H1 (cell line): ENCODE measurements at regions not wholly inside any gene's neighbourhood (a gene's known extent, or its start where the extent isn't known, plus 50 kb on each side); places are given as distances from the start of the nearest gene placed in this dataset.

Experiments
- CTCF ChIA-PET: fragments of 300-600 bp; sonication (Branson Sonifier 250); formaldehyde crosslinking; loops from one replicate; lab custom pipeline; 2021; ENCODE audit not compliant: partially characterized antibody; lab: Charles Lee
- POLR2A ChIA-PET: fragments of 300-600 bp; sonication (Branson Sonifier 250); formaldehyde crosslinking; loops from one replicate; lab custom pipeline; 2021; ENCODE audit warnings: inconsistent platforms; ENCODE audit not compliant: partially characterized antibody; lab: Charles Lee
- DNase-seq, 2 experiments: peaks; one replicate each; pipeline versions ENCODE4 v3.0.0 to v3.0.0-alpha.2; 2010 to 2022; ENCODE audit warnings: low spot score in 2 of 2, low read depth in 1 of 2, mixed read lengths in 1 of 2
- FAIRE-seq: peaks from 2 replicates; lab custom pipeline; 2011; peaks lifted over from hg19 to GRCh38; lab: Jason Lieb, UNC
- H2AFZ ChIP-seq: 2 replicates; pipeline ENCODE4 v1.8.1; 2012; ENCODE audit warnings: low read length, inconsistent platforms
- H2AK5ac ChIP-seq: 2 replicates; pipeline ENCODE4 v1.6.1; 2013; ENCODE audit warnings: low read depth, low read length
- H2BK120ac ChIP-seq: replicated peaks from 2 replicates; pipeline ENCODE3; 2013; ENCODE audit warnings: low read depth, low read length, inconsistent platforms
- H2BK12ac ChIP-seq: 2 replicates; pipeline ENCODE4 v1.6.1; 2013; ENCODE audit warnings: low read depth, low read length
- H2BK15ac ChIP-seq: 2 replicates; pipeline ENCODE4 v1.6.1; 2013; ENCODE audit warnings: low read length
- H2BK20ac ChIP-seq: 2 replicates; pipeline ENCODE4 v1.6.1; 2013; ENCODE audit warnings: low read length
- H2BK5ac ChIP-seq: 2 replicates; pipeline ENCODE4 v1.6.1; 2013; ENCODE audit warnings: low read depth, low read length
- H3K14ac ChIP-seq: 2 replicates; pipeline ENCODE4 v1.6.1; 2013; ENCODE audit warnings: inconsistent platforms; ENCODE audit not compliant: insufficient read length
- H3K18ac ChIP-seq: 2 replicates; pipeline ENCODE4 v1.6.1; 2013; ENCODE audit warnings: low read length; ENCODE audit errors: extremely low read depth
- H3K23ac ChIP-seq: 2 replicates; pipeline ENCODE4 v1.6.1; 2013; ENCODE audit warnings: inconsistent platforms; ENCODE audit not compliant: insufficient read length
- H3K23me2 ChIP-seq: 2 replicates; pipeline ENCODE4 v1.6.1; 2013; ENCODE audit warnings: low read depth, low read length
- H3K27ac ChIP-seq: 2 replicates; pipeline ENCODE4 v1.6.1; 2011; ENCODE audit warnings: low read depth, low read length, inconsistent platforms
- H3K27me3 ChIP-seq, 4 experiments: replicated peaks in 1 of 4; 1 replicate in 1 of 4; 2 replicates in 3 of 4; pipeline versions ENCODE4 v1.6.1 to v1.8.1; 2011 to 2013; ENCODE audit warnings: low read length in 3 of 4, mild to moderate bottlenecking in 3 of 4, inconsistent platforms in 2 of 4, mixed read lengths in 2 of 4, moderate library complexity in 1 of 4; ENCODE audit not compliant: control insufficient read depth in 3 of 4, insufficient read depth in 3 of 4; ENCODE audit errors: extremely low read depth in 1 of 4
- H3K36me3 ChIP-seq, 4 experiments: 2 replicates each; pipeline versions ENCODE4 v1.6.1 to v1.8.1; 2011 to 2013; ENCODE audit warnings: mild to moderate bottlenecking in 4 of 4, low read length in 3 of 4, moderate library complexity in 2 of 4, control low read depth in 1 of 4, inconsistent platforms in 1 of 4; ENCODE audit not compliant: insufficient read depth in 4 of 4, control insufficient read depth in 2 of 4
- H3K4ac ChIP-seq: replicated peaks from 2 replicates; pipeline ENCODE3; 2013; ENCODE audit warnings: low read length, low read depth, mixed read lengths, inconsistent platforms; ENCODE audit not compliant: insufficient read length
- H3K4me1 ChIP-seq, 4 experiments: replicated peaks in 1 of 4; 1 replicate in 1 of 4; 2 replicates in 3 of 4; pipeline versions ENCODE4 v1.6.1 to v1.8.1; 2011 to 2013; ENCODE audit warnings: low read length in 3 of 4, inconsistent platforms in 2 of 4, mixed read lengths in 1 of 4; ENCODE audit not compliant: insufficient read depth in 4 of 4, control insufficient read depth in 3 of 4
- H3K4me2 ChIP-seq, 2 experiments: 2 replicates each; pipeline versions ENCODE4 v1.6.1 to v1.8.1; 2011 to 2013; ENCODE audit warnings: low read depth in 2 of 2, low read length in 2 of 2, control low read depth in 1 of 2, inconsistent platforms in 1 of 2, mild to moderate bottlenecking in 1 of 2; ENCODE audit not compliant: insufficient read depth in 1 of 2
- H3K4me3 ChIP-seq, 4 experiments: fragments of 200-600, 300-600 bp in 1 of 4; sonication (generic), shearing (Covaris generic), sonication (Bioruptor Twin) in 1 of 4; 2 replicates each; pipeline versions ENCODE4 v1.5.1 to v1.8.1; 2011 to 2016; ENCODE audit warnings: low read length in 4 of 4, low read depth in 3 of 4, control low read depth in 2 of 4, inconsistent platforms in 2 of 4, mild to moderate bottlenecking in 2 of 4, mixed read lengths in 1 of 4, moderate library complexity in 1 of 4; ENCODE audit not compliant: insufficient read depth in 2 of 4; ENCODE audit errors: extremely low read depth in 1 of 4
- H3K56ac ChIP-seq: replicated peaks from 2 replicates; pipeline ENCODE3; 2013; ENCODE audit warnings: low read depth, mild to moderate bottlenecking, mixed read lengths, low read length, inconsistent platforms; ENCODE audit not compliant: insufficient read length
- H3K79me1 ChIP-seq: 2 replicates; pipeline ENCODE4 v1.6.1; 2013; ENCODE audit warnings: low read depth, low read length, control low read depth
- H3K79me2 ChIP-seq, 2 experiments: 2 replicates each; pipeline versions ENCODE4 v1.6.1 to v1.8.1; 2012 to 2013; ENCODE audit warnings: low read length in 2 of 2, mild to moderate bottlenecking in 2 of 2, inconsistent platforms in 1 of 2; ENCODE audit not compliant: insufficient read depth in 2 of 2, control insufficient read depth in 1 of 2
- H3K9ac ChIP-seq, 4 experiments: replicated peaks in 1 of 4; 1 replicate in 1 of 4; 2 replicates in 3 of 4; pipeline versions ENCODE4 v1.6.1 to v1.8.1; 2011 to 2013; ENCODE audit warnings: low read depth in 3 of 4, low read length in 3 of 4, control low read depth in 2 of 4, mild to moderate bottlenecking in 2 of 4, moderate library complexity in 2 of 4, inconsistent platforms in 1 of 4; ENCODE audit errors: extremely low read depth in 1 of 4
- H3K9me3 ChIP-seq, 2 experiments: 2 replicates each; pipeline versions ENCODE4 v1.6.1 to v1.8.1; 2012 to 2013; ENCODE audit warnings: mild to moderate bottlenecking in 2 of 2, moderate library complexity in 2 of 2, control low read depth in 1 of 2, inconsistent platforms in 1 of 2, low read depth in 1 of 2, low read length in 1 of 2, mixed read lengths in 1 of 2; ENCODE audit not compliant: insufficient read depth in 2 of 2
- H4K20me1 ChIP-seq, 2 experiments: replicated peaks in 1 of 2; 2 replicates each; pipeline versions ENCODE3 to v1.8.1; 2011 to 2013; ENCODE audit warnings: inconsistent platforms in 2 of 2, low read length in 2 of 2, mild to moderate bottlenecking in 1 of 2; ENCODE audit not compliant: insufficient read depth in 2 of 2, control insufficient read depth in 1 of 2
- H4K5ac ChIP-seq: 2 replicates; pipeline ENCODE4 v1.6.1; 2013; ENCODE audit warnings: low read length, low read depth, mixed read lengths, inconsistent platforms; ENCODE audit not compliant: insufficient read length
- H4K8ac ChIP-seq: 2 replicates; pipeline ENCODE4 v1.8.0; 2013; ENCODE audit warnings: mild to moderate bottlenecking, moderate library complexity, low read length, inconsistent platforms; ENCODE audit not compliant: insufficient read depth; ENCODE audit errors: extremely low read depth
- H4K91ac ChIP-seq: replicated peaks from 2 replicates; pipeline ENCODE3; 2013; ENCODE audit warnings: low read length, mixed read lengths, inconsistent platforms; ENCODE audit not compliant: insufficient read length
- ASH2L ChIP-seq: fragments of 200-600, 300-600 bp; sonication (generic); IDR thresholded peaks from one replicate; pipeline ENCODE4 v1.7.1; 2017; ENCODE audit warnings: low read length
- CHD1 ChIP-seq: IDR thresholded peaks from 2 replicates; pipeline ENCODE4 v1.6.1; 2012; ENCODE audit warnings: low read depth, low read length, improper control_type of control experiment
- HDAC6 ChIP-seq: IDR thresholded peaks from one replicate; pipeline ENCODE4 v1.7.1; 2012; ENCODE audit warnings: low read depth, mild to moderate bottlenecking, inconsistent platforms, low read length, moderate library complexity
- SIN3A ChIP-seq, 2 experiments: IDR thresholded peaks in 1 of 2; conservative IDR thresholded peaks in 1 of 2; 2 replicates each; pipeline ENCODE4 v1.6.1; 2011 to 2012; ENCODE audit warnings: low read length in 2 of 2, improper control_type of control experiment in 1 of 2, low read depth in 1 of 2, mild to moderate bottlenecking in 1 of 2
- WGBS, 2 experiments: shearing (Covaris generic) in 1 of 2; methylation state at CpG; one replicate each; pipeline versions ENCODE4 v1.1.6 to v1.1.7; 2013 to 2015; ENCODE audit warnings: low lambda C conversion rate in 2 of 2, mixed read lengths in 2 of 2, inconsistent platforms in 1 of 2, low coverage in 1 of 2, missing lambda C conversion rate in 1 of 2; ENCODE audit not compliant: insufficient replicate concordance in 2 of 2, insufficient coverage in 1 of 2, insufficient read length in 1 of 2; ENCODE audit errors: extremely low coverage in 1 of 2, missing lambda C conversion rate in 1 of 2; 5-methylcytosine and 5-hydroxymethylcytosine counted together

- DNase-seq (no peak), FAIRE-seq (no peak)
- Histone ChIP-seq H3K4ac (no peak overlapping the region), H4K91ac (no peak overlapping the region), H3K4me2 (no peak overlapping the region), H3K9me3 (no peaks in the 10 kb centered on the region), H2AFZ (no peak overlapping the region), H2BK12ac (no peak overlapping the region), H3K56ac (no peak overlapping the region), H3K23ac (no peak overlapping the region), H3K4me3 (no peak overlapping the region), H4K8ac (no peak overlapping the region), H3K23me2 (no peaks in the 10 kb centered on the region), H3K79me2 (no peaks in the 10 kb centered on the region), H3K27ac (no peak overlapping the region), H2BK20ac (no peak overlapping the region), H3K18ac (no peak overlapping the region), H3K79me1 (no peaks in the 10 kb centered on the region), H2BK120ac (no peak overlapping the region), H3K14ac (no peak overlapping the region), H3K27me3 (no peaks in the 10 kb centered on the region), H2BK15ac (no peak overlapping the region), H2AK5ac (no peak overlapping the region), H3K4me1 (no peaks in the 10 kb centered on the region), H3K9ac (no peak overlapping the region), H4K5ac (no peak overlapping the region), H3K36me3 (no peaks in the 10 kb centered on the region), H2BK5ac (no peak overlapping the region), H4K20me1 (no peaks in the 10 kb centered on the region)
- POLR2A ChIA-PET = no interaction called here
- CTCF ChIA-PET = no interaction called here
- TF ChIP-seq ASH2L (no peak), SIN3A (conservative IDR thresholded peaks at IDR 0.05 in 1 of 2, IDR thresholded peaks at IDR 0.05 in 1 of 2; ENCODE audit: low read depth in 1 of 2, low read length in 2 of 2) (no peak), CHD1 (no peak), HDAC6 (no peak)
- 88% methylated on average over 4 of the region's 4 CpGs; no CpG with 5 or more reads in 1 of the 2 experiments for WGBS, 2 experiments
Measured at GRCh38 chr21:17088500-17088899, 424.3 kb upstream of the CXADR start.
